ENCODE measurements at regions not wholly inside any gene's neighbourhood (a gene's known extent, or its start where the extent isn't known, plus 50 kb on each side); places are given as distances from the start of the nearest gene placed in this dataset.

DNA sequence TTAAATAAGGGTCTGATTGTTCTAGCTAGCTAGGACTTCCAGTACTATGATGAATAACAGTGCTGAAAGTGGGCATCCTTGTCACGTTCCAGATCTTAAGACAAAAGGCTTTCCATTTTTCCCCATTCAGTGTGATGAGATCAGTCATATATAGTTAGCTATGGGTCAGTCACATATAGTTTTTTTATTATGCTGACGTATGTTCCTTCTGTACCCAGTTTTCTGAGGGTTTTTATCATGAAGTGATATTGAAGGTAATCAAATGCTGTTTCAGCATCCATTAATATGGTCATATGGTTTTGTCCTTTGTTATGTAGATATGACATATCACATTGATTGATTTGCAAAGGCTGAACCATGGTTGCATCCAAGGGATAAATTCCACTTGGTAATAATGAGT is 800.1 kb upstream of the FBXO33 start:
- Histone ChIP-seq H3K79me2 (replicated peaks; ENCODE audit: insufficient read depth, low read length) (no peaks in the 10 kb centered on the region), H3K36me3 (ENCODE audit: insufficient read depth, low read length) (no peaks in the 10 kb centered on the region), H3K4me3 (ENCODE audit: low read length) (no peak overlapping the region), H3F3A (ENCODE audit: insufficient read depth, low read length, poor library complexity, severe bottlenecking) (no peaks in the 10 kb centered on the region), H3K4me2 (ENCODE audit: low read length) (no peak overlapping the region), H3K9ac (ENCODE audit: low read length) (no peak overlapping the region), H3K27ac (ENCODE audit: low read length) (no peak overlapping the region), H4K20me1 (ENCODE audit: insufficient read depth) (no peaks in the 10 kb centered on the region), H3K27me3 (ENCODE audit: insufficient read depth, low read depth, low read length) (no peaks in the 10 kb centered on the region), H2AFZ (ENCODE audit: low read depth, low read length) (no peak overlapping the region), H3K9me2 (ENCODE audit: insufficient read depth, low read length) (no peaks in the 10 kb centered on the region), H3K9me3 (ENCODE audit: low read length) (no peaks in the 10 kb centered on the region)
- TF ChIP-seq RAD21 (conservative IDR thresholded peaks at IDR 0.05), result no peak
- TF ChIP-seq SMC3 (conservative IDR thresholded peaks at IDR 0.05; ENCODE audit: poor library complexity), result no peak
- TF ChIP-seq POLR2AphosphoS5 (IDR thresholded peaks at IDR 0.05), result no peak
- no peak for TF ChIP-seq TAF1 (IDR thresholded peaks at IDR 0.05; ENCODE audit: low read depth)
- no peak for TF ChIP-seq REST (IDR thresholded peaks at IDR 0.05; ENCODE audit: borderline replicate concordance)
- TF ChIP-seq EZH2 (IDR thresholded peaks at IDR 0.05; ENCODE audit: borderline replicate concordance, insufficient read depth, low read length, poor library complexity, severe bottlenecking), result no peak
- TF ChIP-seq MXI1 (conservative IDR thresholded peaks at IDR 0.05; ENCODE audit: poor library complexity, severe bottlenecking), result no peak
- TF ChIP-seq EP300 (conservative IDR thresholded peaks at IDR 0.05; ENCODE audit: poor library complexity, severe bottlenecking), result no peak
- TF ChIP-seq, protein P1, sequence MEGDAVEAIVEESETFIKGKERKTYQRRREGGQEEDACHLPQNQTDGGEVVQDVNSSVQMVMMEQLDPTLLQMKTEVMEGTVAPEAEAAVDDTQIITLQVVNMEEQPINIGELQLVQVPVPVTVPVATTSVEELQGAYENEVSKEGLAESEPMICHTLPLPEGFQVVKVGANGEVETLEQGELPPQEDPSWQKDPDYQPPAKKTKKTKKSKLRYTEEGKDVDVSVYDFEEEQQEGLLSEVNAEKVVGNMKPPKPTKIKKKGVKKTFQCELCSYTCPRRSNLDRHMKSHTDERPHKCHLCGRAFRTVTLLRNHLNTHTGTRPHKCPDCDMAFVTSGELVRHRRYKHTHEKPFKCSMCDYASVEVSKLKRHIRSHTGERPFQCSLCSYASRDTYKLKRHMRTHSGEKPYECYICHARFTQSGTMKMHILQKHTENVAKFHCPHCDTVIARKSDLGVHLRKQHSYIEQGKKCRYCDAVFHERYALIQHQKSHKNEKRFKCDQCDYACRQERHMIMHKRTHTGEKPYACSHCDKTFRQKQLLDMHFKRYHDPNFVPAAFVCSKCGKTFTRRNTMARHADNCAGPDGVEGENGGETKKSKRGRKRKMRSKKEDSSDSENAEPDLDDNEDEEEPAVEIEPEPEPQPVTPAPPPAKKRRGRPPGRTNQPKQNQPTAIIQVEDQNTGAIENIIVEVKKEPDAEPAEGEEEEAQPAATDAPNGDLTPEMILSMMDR (IDR thresholded peaks at IDR 0.05; ENCODE audit: poor library complexity, severe bottlenecking), result no peak

DNA sequence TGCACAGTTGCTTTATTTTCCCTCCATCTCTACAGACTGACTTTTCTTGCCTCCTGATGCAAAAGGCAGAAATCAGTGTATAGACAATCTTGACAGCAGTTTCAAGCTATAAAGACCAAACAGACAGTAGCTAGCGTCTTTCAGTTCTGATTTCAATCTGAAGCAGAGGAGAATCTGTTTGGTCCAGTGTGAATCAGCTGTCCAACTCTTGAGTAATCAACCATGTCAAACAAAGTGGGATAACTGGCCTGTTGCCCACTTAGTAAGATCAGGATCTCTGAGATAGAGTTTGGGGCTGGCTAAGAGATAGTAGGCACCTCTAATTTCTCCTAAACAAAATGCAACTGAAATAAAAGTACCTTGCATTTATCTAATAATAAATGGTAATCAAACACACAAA is 797.4 kb upstream of the FBXO33 start:
- Histone ChIP-seq H4K20me1 (ENCODE audit: insufficient read depth) (no peaks in the 10 kb centered on the region), H3K27ac (ENCODE audit: low read length) (no peak overlapping the region), H3K9me3 (ENCODE audit: low read length) (no peaks in the 10 kb centered on the region), H3K9me2 (ENCODE audit: insufficient read depth, low read length) (no peaks in the 10 kb centered on the region), H2AFZ (ENCODE audit: low read depth, low read length) (no peak overlapping the region), H3K4me2 (ENCODE audit: low read length) (no peak overlapping the region), H3K36me3 (ENCODE audit: insufficient read depth, low read length) (no peaks in the 10 kb centered on the region), H3K4me3 (ENCODE audit: low read length) (no peak overlapping the region), H3K79me2 (replicated peaks; ENCODE audit: insufficient read depth, low read length) (no peaks in the 10 kb centered on the region), H3K9ac (ENCODE audit: low read length) (no peak overlapping the region), H3K27me3 (ENCODE audit: insufficient read depth, low read depth, low read length) (no peaks in the 10 kb centered on the region), H3F3A (ENCODE audit: insufficient read depth, low read length, poor library complexity, severe bottlenecking) (no peaks in the 10 kb centered on the region)
- TF ChIP-seq, protein P1 (IDR thresholded peaks at IDR 0.05; ENCODE audit: poor library complexity, severe bottlenecking), result no peak
- TF ChIP-seq EZH2 (IDR thresholded peaks at IDR 0.05; ENCODE audit: borderline replicate concordance, insufficient read depth, low read length, poor library complexity, severe bottlenecking), result no peak
- no peak for TF ChIP-seq REST (IDR thresholded peaks at IDR 0.05; ENCODE audit: borderline replicate concordance)
- no peak for TF ChIP-seq MXI1 (conservative IDR thresholded peaks at IDR 0.05; ENCODE audit: poor library complexity, severe bottlenecking)
- no peak for TF ChIP-seq RAD21 (conservative IDR thresholded peaks at IDR 0.05)
- no peak for TF ChIP-seq POLR2AphosphoS5 (IDR thresholded peaks at IDR 0.05)

Measured in neural cell (in vitro differentiated cells).